ENCODE measurements at regions not wholly inside any gene's neighbourhood (a gene's known extent, or its start where the extent isn't known, plus 50 kb on each side); places are given as distances from the start of the nearest gene placed in this dataset.

- TF ChIP-seq CHD2 (IDR thresholded peaks at IDR 0.05; ENCODE audit: low read length) (0 out of 2 replicates have a peak, but pooled peaks have one; percentile 6), SP4 (IDR thresholded peaks at IDR 0.05; ENCODE audit: low read length) (no peak), POU5F1 (IDR thresholded peaks at IDR 0.05; ENCODE audit: low read depth, low read length) (no peak), CTCF (IDR thresholded peaks at IDR 0.05; ENCODE audit: control extremely low read depth in 1 of 3, insufficient read depth in 1 of 3, low read depth in 1 of 3, low read length in 3 of 3) (peak; percentile 65 to 75 (median 66)), CHD7 (IDR thresholded peaks at IDR 0.05; ENCODE audit: insufficient replicate concordance, low read length) (no peak)
These were observed 110.3 kb upstream of the VSTM2B start (continued) for GRCh38 chr19:29415507-29415906.
